ENCODE measurements at regions not wholly inside any gene's neighbourhood (a gene's known extent, or its start where the extent isn't known, plus 50 kb on each side); places are given as distances from the start of the nearest gene placed in this dataset.

- no peak overlapping the region for H3K4me3 ChIP-seq
- DNase-seq = no peak
- H3K9me3 ChIP-seq = no peaks in the 10 kb centered on the region
- WGBS, 3 donors = 91 to 96% (median 93%) methylated on average over 8 of the region's 8 CpGs
- no peaks in the 10 kb centered on the region for H3K27me3 ChIP-seq
- intact Hi-C loops (cut with DNase I) = no loop called here
- H3K4me1 ChIP-seq (ENCODE audit: insufficient read depth) = peaks cover 1% of the 10 kb centered on the region
- H3K36me3 ChIP-seq = no peaks in the 10 kb centered on the region
- TF ChIP-seq EP300 (IDR thresholded peaks at IDR 0.05) (no peak), POLR2A (IDR thresholded peaks at IDR 0.05) (no peak), CTCF (IDR thresholded peaks at IDR 0.05) (no peak)
- H3K27ac ChIP-seq = no peak overlapping the region
These were observed 160.0 kb upstream of the TNRC6C start for GRCh38 chr17:77798481-77798880.

- Histone ChIP-seq H3K4me3 (no peak overlapping the region), H3K36me3 (no peaks in the 10 kb centered on the region), H3K4me1 (ENCODE audit: insufficient read depth) (peaks cover 1% of the 10 kb centered on the region), H3K27me3 (no peaks in the 10 kb centered on the region), H3K9me3 (no peaks in the 10 kb centered on the region), H3K27ac (no peak overlapping the region)
- intact Hi-C loops (cut with DNase I) = no loop called here
- DNase-seq = no peak
- WGBS, 3 donors = 75 to 85% (median 77%) methylated on average over 15 of the region's 15 CpGs
- TF ChIP-seq CTCF (IDR thresholded peaks at IDR 0.05) (no peak), POLR2A (IDR thresholded peaks at IDR 0.05) (no peak), EP300 (IDR thresholded peaks at IDR 0.05) (no peak)
These were observed 157.7 kb upstream of the TNRC6C start for GRCh38 chr17:77800816-77801215.

GRCh38 chr17:77801545-77802332 lies 156.8 kb upstream of the TNRC6C start:
- no peaks in the 10 kb centered on the region for H3K27me3 ChIP-seq
- no peak for DNase-seq
- H3K36me3 ChIP-seq = no peaks in the 10 kb centered on the region
- H3K4me3 ChIP-seq = no peak overlapping the region
- no peak overlapping the region for H3K27ac ChIP-seq
- H3K9me3 ChIP-seq = no peaks in the 10 kb centered on the region
- H3K4me1 ChIP-seq (ENCODE audit: insufficient read depth) = peaks cover 1% of the 10 kb centered on the region
- no peak for TF ChIP-seq EP300 (IDR thresholded peaks at IDR 0.05)
- no peak for TF ChIP-seq CTCF (IDR thresholded peaks at IDR 0.05)
- no peak for TF ChIP-seq POLR2A (IDR thresholded peaks at IDR 0.05)
- intact Hi-C loops (cut with DNase I) = no loop called here
- 48 to 69% (median 58%) methylated on average over 20 of the region's 20 CpGs for WGBS, 3 donors

GRCh38 chr17:77802333-77802615 lies 156.2 kb upstream of the TNRC6C start:
- no peak for DNase-seq
- intact Hi-C loops (cut with DNase I) = no loop called here
- no peak for TF ChIP-seq CTCF (IDR thresholded peaks at IDR 0.05)
- Histone ChIP-seq H3K36me3 (no peaks in the 10 kb centered on the region), H3K27ac (no peak overlapping the region), H3K9me3 (no peaks in the 10 kb centered on the region), H3K27me3 (no peaks in the 10 kb centered on the region), H3K4me3 (no peak overlapping the region), H3K4me1 (ENCODE audit: insufficient read depth) (peaks cover 1% of the 10 kb centered on the region)
- WGBS, 3 donors = 5 to 14% (median 6%) methylated on average over 9 of the region's 9 CpGs
